GM19240 (cell line): ENCODE measurements at regions not wholly inside any gene's neighbourhood (a gene's known extent, or its start where the extent isn't known, plus 50 kb on each side); places are given as distances from the start of the nearest gene placed in this dataset.
"Not testable (repeated sequence)": the region's sequence is repeated elsewhere in the genome, so short reads cannot be mapped to it uniquely, and the experiment has no call there.

ENCODE experiments used
- DNase-seq: peaks from one replicate; pipeline ENCODE4 v3.0.0; 2011; ENCODE audit warnings: low spot score; ENCODE audit not compliant: insufficient read length

- DNase-seq = no peak
Observed at GRCh38 chr6:168860341-168860740, 393.3 kb downstream of the THBS2 start.

GRCh38 chr6:168858926-168859325 lies 394.7 kb downstream of the THBS2 start:
- DNase-seq = no peak

GRCh38 chr6:168856914-168857313 lies 396.7 kb downstream of the THBS2 start:
- DNase-seq = no peak

GRCh38 chr6:168852376-168852884 lies 401.2 kb downstream of the THBS2 start:
- DNase-seq = no peak

GRCh38 chr6:168851460-168852375 lies 401.9 kb downstream of the THBS2 start:
- no peak for DNase-seq

GRCh38 chr6:168850027-168850736 lies 403.5 kb downstream of the THBS2 start:
- DNase-seq = not testable (repeated sequence)

- no peak for DNase-seq
Observed at GRCh38 chr6:168849459-168849858, 404.2 kb downstream of the THBS2 start.

- no peak for DNase-seq
Observed at GRCh38 chr6:168848797-168849196, 404.8 kb downstream of the THBS2 start.

- DNase-seq = no peak
Observed at GRCh38 chr6:168844821-168845609, 404.0 kb downstream of the SMOC2 start.

- not testable (repeated sequence) for DNase-seq
Observed at GRCh38 chr6:168842632-168843212, 401.7 kb downstream of the SMOC2 start.

- DNase-seq = no peak
Observed at GRCh38 chr6:168841609-168842278, 400.8 kb downstream of the SMOC2 start.

GRCh38 chr6:168840932-168841331 lies 399.9 kb downstream of the SMOC2 start:
- not testable (repeated sequence) for DNase-seq

- not testable (repeated sequence) for DNase-seq
Observed at GRCh38 chr6:168840299-168840698, 399.3 kb downstream of the SMOC2 start.

GRCh38 chr6:168838037-168838399 lies 397.0 kb downstream of the SMOC2 start:
- no peak for DNase-seq

- DNase-seq = no peak
Observed at GRCh38 chr6:168837254-168838036, 396.5 kb downstream of the SMOC2 start.

- DNase-seq = no peak
Observed at GRCh38 chr6:168835991-168836390, 395.0 kb downstream of the SMOC2 start.

- no peak for DNase-seq
Observed at GRCh38 chr6:168834801-168835200, 393.8 kb downstream of the SMOC2 start.

- no peak for DNase-seq
Observed at GRCh38 chr6:168834042-168834587, 393.1 kb downstream of the SMOC2 start.

GRCh38 chr6:168828800-168829199 lies 387.8 kb downstream of the SMOC2 start:
- no peak for DNase-seq
